T-cell (primary cell): ENCODE measurements at regions not wholly inside any gene's neighbourhood (a gene's known extent, or its start where the extent isn't known, plus 50 kb on each side); places are given as distances from the start of the nearest gene placed in this dataset.

Experiments
- ATAC-seq, 4 experiments: fragments of 200-7000 bp in 3 of 4; fragments of 150-1000 bp in 1 of 4; cut with Tn5 transposase; replicated peaks in 1 of 4; 1 replicate in 3 of 4; 2 replicates in 1 of 4; pipeline ENCODE4 v1.10.0; 2021; ENCODE audit warnings: moderate library complexity in 3 of 4, mild to moderate bottlenecking in 2 of 4, moderate number of reproducible peaks in 1 of 4
- CTCF ChIA-PET, 2 donors: fragments of 300-600 bp; sonication (Branson Sonifier 250); formaldehyde crosslinking; loops; one replicate each; lab custom pipeline; 2022; ENCODE audit warnings: antibody characterized with exemption in 2 of 2; lab: Charles Lee
- POLR2A ChIA-PET, 2 donors: fragments of 300-600 bp; sonication (Branson Sonifier 250); formaldehyde crosslinking; loops; one replicate each; lab custom pipeline; 2022; ENCODE audit warnings: antibody characterized with exemption in 2 of 2; lab: Charles Lee
- DNase-seq, 35 experiments: peaks; one replicate each; pipeline versions ENCODE4 v3.0.0 to v3.0.0-alpha.2; 2013 to 2023
- H3K27ac ChIP-seq: one replicate; pipeline ENCODE4 v1.5.1; 2013; ENCODE audit warnings: low read length
- H3K27me3 ChIP-seq, 2 experiments: replicated peaks in 1 of 2; 1 replicate in 1 of 2; 2 replicates in 1 of 2; pipeline versions ENCODE4 v1.6.1 to v1.7.0; 2013; ENCODE audit warnings: low read length in 1 of 2, mixed read lengths in 1 of 2; ENCODE audit not compliant: control insufficient read depth in 2 of 2, insufficient read depth in 2 of 2; ENCODE audit errors: extremely low read depth in 1 of 2
- H3K36me3 ChIP-seq, 2 donors: 1 replicate in 1 of 2; 2 replicates in 1 of 2; pipeline versions ENCODE4 v1.6.1 to v1.7.0; 2013; ENCODE audit warnings: low read length in 1 of 2; ENCODE audit not compliant: control insufficient read depth in 2 of 2, insufficient read depth in 1 of 2; ENCODE audit errors: extremely low read depth in 1 of 2
- H3K4me1 ChIP-seq, 2 experiments: 1 replicate in 1 of 2; 2 replicates in 1 of 2; pipeline versions ENCODE4 v1.6.1 to v1.7.0; 2013; ENCODE audit warnings: low read length in 2 of 2, mixed read lengths in 1 of 2; ENCODE audit not compliant: insufficient read depth in 2 of 2, control insufficient read depth in 1 of 2; ENCODE audit errors: extremely low read depth in 1 of 2
- H3K4me3 ChIP-seq, 2 donors: 1 replicate in 1 of 2; 2 replicates in 1 of 2; pipeline versions ENCODE4 v1.5.1 to v1.7.0; 2013; ENCODE audit warnings: mild to moderate bottlenecking in 2 of 2, low read length in 1 of 2, moderate library complexity in 1 of 2; ENCODE audit not compliant: control insufficient read depth in 1 of 2; ENCODE audit errors: extremely low read depth in 1 of 2
- H3K9me3 ChIP-seq: 2 replicates; pipeline ENCODE4 v1.7.0; 2013
- H3K27ac Mint-ChIP-seq, 2 donors: one replicate each; pipeline ENCODE4 v1.8.0; 2020 to 2021; ENCODE audit warnings: mild to moderate bottlenecking in 2 of 2, mixed read lengths in 2 of 2
- H3K27me3 Mint-ChIP-seq, 2 donors: one replicate each; pipeline ENCODE4 v1.8.0; 2021 to 2022; ENCODE audit warnings: mixed read lengths in 2 of 2
- H3K36me3 Mint-ChIP-seq: one replicate; pipeline ENCODE4 v1.8.0; 2021; ENCODE audit warnings: mixed read lengths
- H3K4me1 Mint-ChIP-seq, 3 donors: one replicate each; pipeline ENCODE4 v1.8.0; 2020 to 2022; ENCODE audit warnings: mixed read lengths in 3 of 3, mild to moderate bottlenecking in 1 of 3
- H3K4me3 Mint-ChIP-seq, 3 donors: one replicate each; pipeline ENCODE4 v1.8.0; 2020 to 2022; ENCODE audit warnings: mild to moderate bottlenecking in 3 of 3, mixed read lengths in 3 of 3, moderate library complexity in 3 of 3
- H3K9me3 Mint-ChIP-seq, 3 donors: one replicate each; pipeline ENCODE4 v1.8.0; 2020 to 2022; ENCODE audit warnings: mixed read lengths in 3 of 3
- WGBS: methylation state at CpG from one replicate; pipeline ENCODE4 v1.1.5; 2013; ENCODE audit warnings: missing lambda C conversion rate; ENCODE audit not compliant: insufficient coverage; 5-methylcytosine and 5-hydroxymethylcytosine counted together

GRCh38 chr9:36487482-36488388 lies 85.0 kb upstream of the MELK start:
- DNase-seq, result peak; percentile 78 to 95 (median 88)
- Mint-ChIP-seq H3K4me3 (peak overlapping the region; percentile 93 to 97 (median 95)), H3K4me1 (peaks cover 67 to 71% (median 69%) of the 10 kb centered on the region in 3 donors), H3K27me3 (no peaks in the 10 kb centered on the region), H3K9me3 (no peaks in the 10 kb centered on the region), H3K36me3 (no peaks in the 10 kb centered on the region), H3K27ac (peak overlapping the region; percentile 100)
- WGBS, result under 1% methylated on average over 72 of the region's 94 CpGs
- CTCF ChIA-PET, result interaction anchor here in 1 of 2 donors (1.0 to 2.1 kb wide), 3 partner anchors 16 to 80 kb away, joined by 3 to 10 read pairs (median 7); no protein-coding TSS in a partner anchor
- Histone ChIP-seq H3K36me3 (no peaks in the 10 kb centered on the region), H3K9me3 (no peaks in the 10 kb centered on the region), H3K27ac (peak overlapping the region; percentile 96), H3K27me3 (no peaks in the 10 kb centered on the region), H3K4me1 (peaks cover 24 to 42% of the 10 kb centered on the region in 2 experiments), H3K4me3 (peak overlapping the region; percentile 54 to 70)
- POLR2A ChIA-PET, result interaction anchor here (0.6 to 1.7 kb wide), 4 partner anchors 8 to 449 kb away, joined by 3 to 4 read pairs (median 3); no protein-coding TSS in a partner anchor
- peak; percentile 88 to 91 (median 89) for ATAC-seq

- Mint-ChIP-seq H3K27ac (peak overlapping the region; percentile 86 to 90), H3K4me1 (peaks cover 62 to 68% (median 64%) of the 10 kb centered on the region in 3 donors)
Measured at GRCh38 chr9:36486933-36487481, 85.7 kb upstream of the MELK start.

DNA sequence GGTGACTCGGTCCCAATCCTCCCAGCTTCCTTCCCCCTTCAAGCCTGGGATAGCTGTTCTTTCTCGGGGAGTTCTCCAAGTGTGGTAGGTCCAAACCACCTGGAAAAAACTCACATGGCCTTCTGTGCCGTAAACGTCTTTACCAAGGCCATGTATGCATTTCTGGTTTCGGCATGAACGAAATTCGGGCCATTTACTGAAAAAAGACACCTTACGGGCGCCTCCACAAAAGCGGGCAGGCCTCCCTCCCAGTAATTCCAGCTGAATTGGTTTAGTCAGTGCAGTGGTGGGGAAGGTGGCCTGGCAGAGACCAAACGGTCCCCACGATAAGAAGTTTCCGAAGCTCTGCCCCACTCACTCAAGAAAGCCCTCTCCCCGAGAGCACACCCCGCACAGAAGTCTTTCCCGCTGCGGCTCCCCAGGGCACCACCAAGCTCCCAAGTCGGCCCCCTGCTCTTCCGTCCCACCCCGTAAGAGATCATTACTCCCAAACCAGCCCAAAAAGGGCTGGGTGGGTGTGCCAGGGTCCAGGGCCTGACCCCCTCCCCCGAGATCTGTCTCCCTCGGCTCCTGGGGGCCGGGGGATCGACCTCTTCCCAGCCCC lies 86.3 kb upstream of the MELK start:
- Mint-ChIP-seq H3K4me1 (peaks cover 66 to 71% (median 67%) of the 10 kb centered on the region in 3 donors), H3K27me3 (no peaks in the 10 kb centered on the region), H3K36me3 (no peaks in the 10 kb centered on the region), H3K27ac (peak overlapping the region; percentile 86 to 90), H3K4me3 (peak overlapping the region; percentile 73 to 87 (median 86)), H3K9me3 (no peaks in the 10 kb centered on the region)
- H3K9me3 ChIP-seq, result no peaks in the 10 kb centered on the region
- H3K27me3 ChIP-seq, result no peaks in the 10 kb centered on the region
- ATAC-seq, result no peak
- peak in 7 of 35 experiments; percentile 0 to 44 (median 13) for DNase-seq
- ChIA-PET POLR2A (interaction anchor here in 1 of 2 donors (0.6 to 1.1 kb wide), 2 partner anchors 14 to 77 kb away, joined by 3 read pairs; no protein-coding TSS in a partner anchor), CTCF (interaction anchor here (0.5 to 1.5 kb wide), 3 partner anchors 15 to 117 kb away, joined by 3 to 4 read pairs (median 3); no protein-coding TSS in a partner anchor)
- 0% methylated on average over 13 of the region's 24 CpGs for WGBS
- H3K4me3 ChIP-seq, result peak overlapping the region; percentile 73 to 94
- no peaks in the 10 kb centered on the region for H3K36me3 ChIP-seq
- peak overlapping the region; percentile 75 for H3K27ac ChIP-seq
- H3K4me1 ChIP-seq, result peaks cover 25 to 40% of the 10 kb centered on the region in 2 experiments

More at GRCh38 chr9:36486933-36487481, 85.7 kb upstream of the MELK start:
- ChIA-PET POLR2A (interaction anchor here in 1 of 2 donors (0.5 kb wide), 1 partner anchor 102 kb away, joined by 5 read pairs; no protein-coding TSS in a partner anchor), CTCF (interaction anchor here in 1 of 2 donors (2.1 kb wide), 1 partner anchor 16 kb away, joined by 7 read pairs; no protein-coding TSS in a partner anchor)
- no peaks in the 10 kb centered on the region for H3K36me3 ChIP-seq
- H3K9me3 ChIP-seq, result no peaks in the 10 kb centered on the region
- peaks cover 23 to 40% of the 10 kb centered on the region in 2 experiments for H3K4me1 ChIP-seq
- peak overlapping the region; percentile 73 to 87 (median 86) for H3K4me3 Mint-ChIP-seq
- ATAC-seq (peak; percentile 5 to 21 (median 14)), DNase-seq (peak in 33 of 35 experiments; percentile 4 to 61 (median 30))
- H3K27me3 ChIP-seq, result no peaks in the 10 kb centered on the region
- WGBS, result under 1% methylated on average over 57 of the region's 63 CpGs
- no peaks in the 10 kb centered on the region for H3K27me3 Mint-ChIP-seq
- H3K4me3 ChIP-seq, result peak overlapping the region; percentile 73 to 94
- H3K27ac ChIP-seq, result peak overlapping the region; percentile 75
- no peaks in the 10 kb centered on the region for H3K9me3 Mint-ChIP-seq
- H3K36me3 Mint-ChIP-seq, result no peaks in the 10 kb centered on the region

DNA sequence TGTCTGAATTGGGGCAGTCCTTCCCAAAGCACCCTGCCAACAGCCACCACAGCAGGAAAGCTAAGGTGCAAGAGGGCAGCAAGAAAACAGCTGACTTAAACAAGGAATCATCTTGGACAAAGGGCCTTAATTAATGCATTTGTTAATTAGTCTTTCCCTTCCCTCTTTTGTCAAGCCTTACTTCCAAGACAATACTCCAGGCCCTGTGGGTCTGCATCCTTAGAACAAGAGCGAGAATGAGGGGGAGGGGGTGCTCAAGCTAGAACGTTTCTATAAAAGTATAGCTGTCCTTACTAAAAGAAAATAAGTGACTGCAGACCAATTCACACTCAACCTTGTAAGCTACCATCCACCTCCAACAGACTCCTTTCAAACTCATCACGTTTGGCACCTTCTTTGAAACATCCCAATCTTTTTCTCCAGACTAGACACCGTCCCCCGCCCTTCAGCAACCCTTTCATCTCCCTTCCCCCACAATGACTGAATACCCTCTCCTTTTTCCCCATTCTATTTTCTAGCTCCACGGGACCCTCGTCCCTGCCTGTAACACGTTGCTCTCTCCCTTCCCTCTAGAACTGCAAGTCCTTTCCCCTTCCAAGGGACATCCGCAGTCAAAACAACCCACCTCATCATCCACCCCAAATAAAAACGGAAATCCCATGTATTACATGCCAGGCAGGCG lies 85.7 kb upstream of the RNF38 start:
- no peaks in the 10 kb centered on the region for H3K36me3 ChIP-seq

GRCh38 chr9:36484124-36484523 lies 84.1 kb upstream of the RNF38 start:
- Histone ChIP-seq H3K4me3 (no peak overlapping the region), H3K4me1 (peaks cover 21 to 31% of the 10 kb centered on the region in 2 experiments), H3K27ac (no peak overlapping the region), H3K36me3 (no peaks in the 10 kb centered on the region), H3K9me3 (no peaks in the 10 kb centered on the region), H3K27me3 (no peaks in the 10 kb centered on the region)
- Mint-ChIP-seq H3K4me3 (peak overlapping the region in 1 of 3 donors; percentile 17), H3K9me3 (no peaks in the 10 kb centered on the region), H3K27ac (peak overlapping the region; percentile 12 to 66), H3K4me1 (peaks cover 68 to 71% (median 69%) of the 10 kb centered on the region in 3 donors), H3K36me3 (no peaks in the 10 kb centered on the region), H3K27me3 (no peaks in the 10 kb centered on the region)
- CTCF ChIA-PET, result no interaction called here
- DNase-seq (no peak), ATAC-seq (no peak)
- POLR2A ChIA-PET, result no interaction called here
- no CpG with 5 or more reads among the region's 3 CpGs for WGBS

More for the DNA sequence above, 85.7 kb upstream of the RNF38 start:
- ATAC-seq (no peak), DNase-seq (no peak)
- Mint-ChIP-seq H3K4me3 (peak overlapping the region; percentile 73 to 87 (median 86)), H3K9me3 (no peaks in the 10 kb centered on the region), H3K27ac (peak overlapping the region; percentile 86 to 90), H3K36me3 (no peaks in the 10 kb centered on the region), H3K4me1 (peaks cover 69 to 75% (median 73%) of the 10 kb centered on the region in 3 donors), H3K27me3 (no peaks in the 10 kb centered on the region)
- Histone ChIP-seq H3K4me1 (peaks cover 25 to 40% of the 10 kb centered on the region in 2 experiments), H3K27ac (peak overlapping the region; percentile 75), H3K4me3 (peak overlapping the region; percentile 73 to 94), H3K9me3 (no peaks in the 10 kb centered on the region), H3K27me3 (no peaks in the 10 kb centered on the region)
- POLR2A ChIA-PET, result interaction anchor here in 1 of 2 donors (0.6 to 1.1 kb wide), 2 partner anchors 14 to 77 kb away, joined by 3 read pairs; no protein-coding TSS in a partner anchor
- WGBS, result 20% methylated on average over 9 of the region's 11 CpGs
- CTCF ChIA-PET, result interaction anchor here (0.5 to 1.5 kb wide), 4 partner anchors 14 to 117 kb away, joined by 3 to 4 read pairs (median 3); no protein-coding TSS in a partner anchor
